GM23248 (cell line): ENCODE measurements at regions not wholly inside any gene's neighbourhood (a gene's known extent, or its start where the extent isn't known, plus 50 kb on each side); places are given as distances from the start of the nearest gene placed in this dataset.

ENCODE experiments used
- DNase-seq: peaks from one replicate; pipeline ENCODE4 v3.0.0-alpha.2; 2015
- H2AFZ ChIP-seq: fragments of 200-600 bp; sonication (generic); 2 replicates; pipeline ENCODE4 v1.6.1; 2016; ENCODE audit warnings: antibody characterized with exemption
- H3F3A ChIP-seq: fragments of 200-600 bp; sonication (generic); 2 replicates; pipeline ENCODE4 v1.6.1; 2016; ENCODE audit warnings: mild to moderate bottlenecking, antibody characterized with exemption, mixed run types; ENCODE audit not compliant: insufficient read depth
- H3K27ac ChIP-seq: fragments of 200-600 bp; sonication (generic); 2 replicates; pipeline ENCODE4 v1.5.1; 2016; ENCODE audit warnings: mild to moderate bottlenecking
- H3K27me3 ChIP-seq: fragments of 200-600 bp; sonication (generic); replicated peaks from 2 replicates; pipeline ENCODE4 v1.6.1; 2016; ENCODE audit warnings: mild to moderate bottlenecking; ENCODE audit not compliant: insufficient read depth
- H3K36me3 ChIP-seq: fragments of 200-600 bp; sonication (generic); 2 replicates; pipeline ENCODE4 v1.6.1; 2016; ENCODE audit warnings: low read depth, mild to moderate bottlenecking
- H3K4me1 ChIP-seq: fragments of 200-600 bp; sonication (generic); 2 replicates; pipeline ENCODE4 v1.6.1; 2016; ENCODE audit warnings: mild to moderate bottlenecking; ENCODE audit not compliant: insufficient read depth
- H3K4me2 ChIP-seq: fragments of 200-600 bp; sonication (generic); one replicate; pipeline ENCODE4 v1.6.1; 2016; ENCODE audit warnings: mild to moderate bottlenecking; ENCODE audit not compliant: unreplicated experiment
- H3K4me3 ChIP-seq: fragments of 200-600 bp; sonication (generic); 2 replicates; pipeline ENCODE4 v1.5.1; 2016; ENCODE audit warnings: mild to moderate bottlenecking
- H3K79me2 ChIP-seq: fragments of 200-600 bp; sonication (generic); 2 replicates; pipeline ENCODE4 v1.6.1; 2016; ENCODE audit warnings: mild to moderate bottlenecking; ENCODE audit not compliant: insufficient read depth
- H3K9ac ChIP-seq: fragments of 200-600 bp; sonication (generic); 2 replicates; pipeline ENCODE4 v1.6.1; 2016; ENCODE audit warnings: mild to moderate bottlenecking
- H3K9me2 ChIP-seq: fragments of 200-600 bp; sonication (generic); 2 replicates; pipeline ENCODE4 v1.6.1; 2016; ENCODE audit warnings: mixed run types, mild to moderate bottlenecking, moderate library complexity; ENCODE audit not compliant: insufficient read depth
- H3K9me3 ChIP-seq: fragments of 200-600 bp; sonication (generic); one replicate; pipeline ENCODE4 v1.6.1; 2017; ENCODE audit warnings: low read depth
- H4K20me1 ChIP-seq: fragments of 200-600 bp; sonication (generic); 2 replicates; pipeline ENCODE4 v1.6.0; 2016; ENCODE audit not compliant: insufficient read depth
- EZH2 ChIP-seq: fragments of 200-600 bp; sonication (generic); IDR thresholded peaks from 2 replicates; pipeline ENCODE4 v1.6.1; 2018; ENCODE audit warnings: antibody characterized with exemption, mild to moderate bottlenecking; ENCODE audit not compliant: insufficient read depth, poor library complexity, severe bottlenecking
- EZH2phosphoT487 ChIP-seq: fragments of 200-600 bp; sonication (generic); IDR thresholded peaks from 2 replicates; pipeline ENCODE4 v1.6.1; 2018; ENCODE audit warnings: antibody characterized with exemption, moderate library complexity, mild to moderate bottlenecking, low read depth; ENCODE audit not compliant: insufficient read depth
- WGBS, 2 experiments: methylation state at CpG; one replicate each; pipeline ENCODE4 v1.1.6; 2015 to 2017; ENCODE audit warnings: low lambda C conversion rate in 2 of 2, low coverage in 1 of 2; ENCODE audit errors: missing lambda C conversion rate in 2 of 2; 5-methylcytosine and 5-hydroxymethylcytosine counted together
- in situ Hi-C: fragments of 300-500 bp; cut with MboI; formaldehyde crosslinking; loops from 2 replicates; pipeline ENCODE4 v1.15.0; 2020

DNA sequence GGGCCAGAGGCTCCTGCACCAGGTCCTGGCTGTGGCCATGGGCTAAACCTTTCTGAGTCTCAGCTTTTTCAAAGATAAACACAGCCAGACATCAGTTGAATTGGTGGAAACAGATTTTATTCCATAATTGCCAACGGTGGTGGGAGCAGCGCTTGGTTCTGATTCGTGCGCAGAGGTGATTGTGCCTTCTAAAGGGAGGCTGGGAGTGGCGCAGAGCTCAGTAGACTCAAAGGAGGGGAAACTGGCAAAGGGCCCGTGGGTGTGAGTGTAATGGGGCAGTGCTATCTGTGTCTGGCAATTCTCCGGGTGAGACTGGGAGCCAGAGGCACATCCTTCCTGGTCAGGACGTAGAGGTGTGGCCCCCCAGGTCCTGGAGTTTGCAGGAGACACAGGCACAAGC, 169.4 kb upstream of the PPP1R26 start:
- Histone ChIP-seq H2AFZ (no peak overlapping the region), H3K9ac (no peak overlapping the region), H3K9me2 (no peaks in the 10 kb centered on the region), H3K4me2 (no peak overlapping the region), H3K4me3 (no peak overlapping the region), H3K27me3 (peaks cover 9% of the 10 kb centered on the region), H4K20me1 (no peaks in the 10 kb centered on the region), H3K4me1 (no peaks in the 10 kb centered on the region), H3K36me3 (no peaks in the 10 kb centered on the region), H3K79me2 (no peaks in the 10 kb centered on the region), H3F3A (no peaks in the 10 kb centered on the region), H3K27ac (no peak overlapping the region), H3K9me3 (no peaks in the 10 kb centered on the region)
- TF ChIP-seq EZH2phosphoT487 (no peak), EZH2 (no peak)
- in situ Hi-C loops, result no loop called here
- no peak for DNase-seq
- 48 to 56% methylated on average over 8 of the region's 8 CpGs for WGBS, 2 experiments

DNA sequence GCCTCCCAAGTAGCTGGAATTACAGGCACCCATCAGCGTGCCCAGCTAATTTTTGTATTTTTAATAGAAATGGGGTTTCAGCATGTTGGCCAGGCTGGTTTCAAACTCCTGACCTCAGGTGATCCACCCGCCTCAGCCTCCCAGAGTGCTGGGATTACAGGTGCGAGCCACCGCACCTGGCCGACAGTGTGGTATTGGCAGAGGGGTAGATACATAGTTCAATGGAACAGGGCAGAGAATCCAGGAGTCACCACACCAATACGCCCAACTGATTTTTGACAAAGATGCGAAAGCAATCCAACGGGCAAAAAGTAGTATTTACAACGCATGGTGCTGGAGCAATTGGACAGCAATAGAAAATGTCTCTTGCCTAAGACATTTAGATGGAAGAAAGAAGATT, 164.0 kb upstream of the PPP1R26 start:
- no peaks in the 10 kb centered on the region for H3K36me3 ChIP-seq
- no peak overlapping the region for H3K27ac ChIP-seq
- H3K9me3 ChIP-seq, result no peaks in the 10 kb centered on the region
- H3K79me2 ChIP-seq, result no peaks in the 10 kb centered on the region
- peaks cover 27% of the 10 kb centered on the region; the same call in 1 of the 2 replicates for H3K27me3 ChIP-seq
- no peaks in the 10 kb centered on the region for H3K4me1 ChIP-seq
- H3K4me2 ChIP-seq, result no peak overlapping the region
- no peaks in the 10 kb centered on the region for H3K9me2 ChIP-seq
- H3K9ac ChIP-seq, result no peak overlapping the region
- TF ChIP-seq EZH2, result no peak
- TF ChIP-seq EZH2phosphoT487, result no peak
- H4K20me1 ChIP-seq, result no peaks in the 10 kb centered on the region
- no peak overlapping the region for H3K4me3 ChIP-seq
- H3F3A ChIP-seq, result no peaks in the 10 kb centered on the region
- WGBS, 2 experiments, result 76 to 81% methylated on average over 9 of the region's 9 CpGs
- in situ Hi-C loops, result no loop called here
- no peak for DNase-seq
- no peak overlapping the region for H2AFZ ChIP-seq

DNA sequence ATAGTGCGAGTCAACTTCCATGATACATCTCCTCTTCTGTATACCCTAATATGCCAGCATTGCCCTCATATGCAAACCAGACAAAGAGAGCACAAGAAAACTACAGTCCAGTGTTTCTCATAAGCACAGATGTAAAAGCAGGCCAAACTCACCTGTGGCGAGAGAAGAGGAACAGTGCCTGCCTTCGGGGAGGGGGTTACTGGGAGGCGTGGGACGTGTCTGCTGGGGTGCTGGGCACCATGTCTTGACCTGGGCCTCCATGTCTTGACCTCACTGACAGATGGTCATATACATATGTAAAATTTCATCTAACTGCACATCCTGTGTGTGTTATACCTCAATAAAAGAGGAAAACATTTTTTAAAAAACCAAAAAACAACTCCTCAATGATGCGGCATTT, 159.3 kb upstream of the PPP1R26 start:
- TF ChIP-seq EZH2phosphoT487 (no peak), EZH2 (no peak)
- Histone ChIP-seq H3K27ac (no peak overlapping the region), H3K36me3 (no peaks in the 10 kb centered on the region), H3F3A (no peaks in the 10 kb centered on the region), H3K9ac (no peak overlapping the region), H3K4me3 (no peak overlapping the region), H3K27me3 (0 out of 2 replicates have a peak, but pooled peaks cover 25% of the 10 kb centered on the region), H3K4me1 (no peaks in the 10 kb centered on the region), H3K79me2 (no peaks in the 10 kb centered on the region), H4K20me1 (no peaks in the 10 kb centered on the region), H3K4me2 (no peak overlapping the region), H3K9me3 (no peaks in the 10 kb centered on the region), H3K9me2 (no peaks in the 10 kb centered on the region), H2AFZ (no peak overlapping the region)
- in situ Hi-C loops, result no loop called here
- whole genome bisulfite sequencing, 2 experiments, result 63 to 64% methylated on average over 6 of the region's 6 CpGs
- DNase-seq, result no peak

DNA sequence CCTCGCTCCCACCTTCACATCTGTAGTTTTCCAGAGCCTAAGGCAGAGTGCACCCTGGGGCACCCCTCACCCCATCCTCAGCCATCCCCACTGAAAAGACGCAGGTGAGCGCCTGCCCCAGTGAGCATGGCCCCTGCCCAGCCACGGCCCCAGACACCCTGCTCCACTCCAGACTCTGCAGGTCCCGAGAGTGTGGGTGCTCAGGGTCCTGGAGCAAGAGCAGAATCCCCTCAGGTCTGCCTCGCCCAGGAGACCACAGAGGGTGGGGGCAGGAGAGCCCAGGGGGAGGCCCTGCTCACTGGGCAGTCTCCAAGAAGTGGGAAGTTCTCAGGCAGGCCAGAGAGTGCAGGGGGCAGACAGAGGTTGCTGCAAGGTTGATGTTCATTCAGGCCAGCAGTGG, 158.6 kb upstream of the PPP1R26 start:
- Histone ChIP-seq H3K27me3 (0 out of 2 replicates have a peak, but pooled peaks cover 21% of the 10 kb centered on the region), H3F3A (no peaks in the 10 kb centered on the region), H4K20me1 (no peaks in the 10 kb centered on the region), H3K9me2 (no peaks in the 10 kb centered on the region), H3K9me3 (no peaks in the 10 kb centered on the region), H3K4me3 (no peak overlapping the region), H3K79me2 (no peaks in the 10 kb centered on the region), H3K4me1 (no peaks in the 10 kb centered on the region), H3K36me3 (no peaks in the 10 kb centered on the region), H3K9ac (no peak overlapping the region), H3K4me2 (no peak overlapping the region), H3K27ac (no peak overlapping the region), H2AFZ (no peak overlapping the region)
- no peak for TF ChIP-seq EZH2phosphoT487
- TF ChIP-seq EZH2, result no peak
- 22 to 30% methylated on average over 6 of the region's 6 CpGs for WGBS, 2 experiments
- in situ Hi-C loops, result no loop called here
- no peak for DNase-seq

DNA sequence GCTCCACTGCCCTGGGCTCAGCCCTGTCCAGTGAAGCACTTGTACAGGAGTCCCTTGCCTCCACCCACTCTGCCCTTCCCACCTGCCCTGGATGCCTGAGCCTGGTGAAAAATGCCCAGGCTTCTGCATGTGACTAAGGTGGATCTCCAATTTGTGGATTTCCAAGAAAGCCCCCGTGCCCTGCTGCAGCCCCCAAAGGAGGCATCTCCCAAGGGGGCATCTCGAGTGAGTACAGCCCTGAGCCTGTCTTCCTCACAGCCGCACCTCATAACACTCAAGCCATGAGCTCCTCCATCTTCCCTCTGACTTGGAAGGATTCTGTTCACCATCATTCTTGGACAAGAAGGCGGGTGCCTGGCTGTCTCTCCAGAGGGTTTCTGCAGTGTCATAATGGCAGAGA, 158.0 kb upstream of the PPP1R26 start:
- no peak overlapping the region for H2AFZ ChIP-seq
- H4K20me1 ChIP-seq, result no peaks in the 10 kb centered on the region
- H3F3A ChIP-seq, result no peaks in the 10 kb centered on the region
- H3K9me3 ChIP-seq, result no peaks in the 10 kb centered on the region
- H3K4me3 ChIP-seq, result no peak overlapping the region
- H3K36me3 ChIP-seq, result no peaks in the 10 kb centered on the region
- H3K4me2 ChIP-seq, result no peak overlapping the region
- H3K9me2 ChIP-seq, result no peaks in the 10 kb centered on the region
- no peak for DNase-seq
- no peak overlapping the region for H3K27ac ChIP-seq
- H3K79me2 ChIP-seq, result no peaks in the 10 kb centered on the region
- in situ Hi-C loops, result no loop called here
- 16 to 27% methylated on average over 4 of the region's 4 CpGs for WGBS, 2 experiments
- no peaks in the 10 kb centered on the region for H3K4me1 ChIP-seq
- 0 out of 2 replicates have a peak, but pooled peaks cover 19% of the 10 kb centered on the region for H3K27me3 ChIP-seq
- TF ChIP-seq EZH2phosphoT487, result no peak
- no peak for TF ChIP-seq EZH2
- no peak overlapping the region for H3K9ac ChIP-seq
